IPS-18c (cell line): ENCODE measurements at regions not wholly inside any gene's neighbourhood (a gene's known extent, or its start where the extent isn't known, plus 50 kb on each side); places are given as distances from the start of the nearest gene placed in this dataset.
"Not testable (repeated sequence)": the region's sequence is repeated elsewhere in the genome, so short reads cannot be mapped to it uniquely, and the experiment has no call there.

Source experiments
- H3K4me3 ChIP-seq: 2 replicates; pipeline ENCODE4 v1.7.0; 2013; ENCODE audit warnings: low read depth, mild to moderate bottlenecking, low read length, moderate library complexity; ENCODE audit not compliant: insufficient read depth
- H3K9me3 ChIP-seq: one replicate; pipeline ENCODE4 v1.6.1; 2013; ENCODE audit warnings: mild to moderate bottlenecking, low read length, moderate library complexity; ENCODE audit not compliant: control insufficient read depth, insufficient read depth

DNA sequence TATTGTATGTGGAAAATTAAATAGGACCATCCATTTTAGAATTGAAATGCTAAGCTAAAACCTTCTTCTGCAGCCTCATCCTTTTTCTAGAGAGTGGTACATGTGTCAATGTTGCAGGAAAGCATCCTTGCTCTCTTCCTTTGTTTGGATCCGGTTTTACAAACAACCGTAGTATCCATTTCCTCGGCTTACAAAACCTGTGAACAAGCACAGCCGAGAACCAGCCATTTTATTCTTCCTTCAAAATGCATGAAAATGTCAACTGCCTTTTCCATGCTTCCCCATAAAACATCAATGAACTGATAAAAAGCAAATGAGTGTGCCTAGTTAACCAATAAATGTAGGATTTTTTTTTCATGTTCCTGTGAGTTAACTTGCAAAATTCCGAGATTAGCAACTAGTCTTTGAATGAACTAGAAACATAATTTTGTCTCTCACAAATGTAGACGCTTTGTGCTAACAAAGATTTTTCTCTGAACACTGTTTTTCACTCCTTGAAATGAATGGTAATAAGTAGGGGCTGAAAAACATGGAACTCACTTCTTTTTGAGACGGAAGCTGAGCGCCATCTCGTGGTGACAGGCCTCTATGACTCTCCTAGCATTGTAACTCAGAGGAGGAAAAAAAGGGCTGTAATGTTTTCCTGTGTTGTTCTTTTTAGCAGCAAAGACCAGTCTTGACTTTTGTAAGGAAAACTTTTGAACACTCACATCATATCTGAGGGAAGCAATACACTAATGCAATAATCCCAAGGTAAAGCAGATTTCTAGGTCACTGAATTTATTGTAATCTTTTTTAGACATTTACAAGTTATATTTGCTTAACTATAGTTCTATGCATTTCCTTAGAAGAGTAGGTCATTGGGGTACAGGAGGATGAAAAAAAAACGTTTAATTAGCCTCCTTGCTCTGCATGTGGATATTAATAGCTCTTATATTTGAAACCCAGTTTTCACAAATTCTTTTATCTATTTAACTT is 157.4 kb upstream of the FOXG1 start:
- H3K4me3 ChIP-seq: no peak overlapping the region
- no peaks in the 10 kb centered on the region for H3K9me3 ChIP-seq

- no peak overlapping the region for H3K4me3 ChIP-seq
These were observed 154.2 kb upstream of the FOXG1 start for GRCh38 chr14:28612414-28612813.

GRCh38 chr14:28613532-28613931 is 153.1 kb upstream of the FOXG1 start:
- no peak overlapping the region for H3K4me3 ChIP-seq
- H3K9me3 ChIP-seq: no peaks in the 10 kb centered on the region

More at GRCh38 chr14:28612414-28612813, 154.2 kb upstream of the FOXG1 start:
- no peaks in the 10 kb centered on the region for H3K9me3 ChIP-seq

GRCh38 chr14:28626780-28627179 is 139.8 kb upstream of the FOXG1 start:
- Histone ChIP-seq H3K9me3 (no peaks in the 10 kb centered on the region), H3K4me3 (no peak overlapping the region)

DNA sequence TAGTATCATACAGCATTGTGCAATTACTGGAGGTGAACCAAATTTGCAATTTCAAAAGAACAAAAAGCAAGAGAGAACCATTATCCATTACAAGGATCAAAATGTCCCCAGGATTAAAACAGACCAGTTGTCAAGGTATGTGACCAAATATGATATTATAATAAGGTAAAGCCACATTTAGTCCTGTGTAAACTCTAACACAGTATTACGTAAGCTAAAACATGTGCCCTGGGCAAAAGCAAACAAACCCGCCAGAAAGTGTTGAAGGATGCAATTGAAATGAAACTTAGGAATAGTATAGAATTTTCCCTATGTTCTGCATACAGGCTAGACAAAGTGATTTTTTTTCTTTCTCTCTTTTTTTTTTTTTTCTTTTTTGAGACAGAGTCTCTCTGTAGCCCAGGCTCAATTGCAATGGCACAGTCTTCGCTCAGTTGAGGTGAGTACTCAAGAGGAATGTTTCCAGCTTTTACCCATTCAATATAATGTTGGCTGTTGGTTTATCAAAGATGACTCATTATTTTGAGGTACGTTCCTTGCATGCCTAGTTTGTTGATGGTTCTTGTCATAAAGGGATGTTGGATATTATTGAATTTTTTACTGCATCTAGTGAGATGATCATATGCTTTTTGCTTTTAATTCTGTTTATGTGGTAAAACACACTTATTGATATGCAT is 137.1 kb upstream of the FOXG1 start:
- no peaks in the 10 kb centered on the region for H3K9me3 ChIP-seq
- no peak overlapping the region for H3K4me3 ChIP-seq

- no peak overlapping the region for H3K4me3 ChIP-seq
- H3K9me3 ChIP-seq: no peaks in the 10 kb centered on the region
These were observed 136.5 kb upstream of the FOXG1 start for GRCh38 chr14:28630100-28630499.

GRCh38 chr14:28635387-28635786 is 131.2 kb upstream of the FOXG1 start:
- no peaks in the 10 kb centered on the region for H3K9me3 ChIP-seq
- H3K4me3 ChIP-seq: no peak overlapping the region

- not testable (repeated sequence) for H3K4me3 ChIP-seq, H3K9me3 ChIP-seq
These were observed 130.8 kb upstream of the FOXG1 start for GRCh38 chr14:28635816-28636215.

DNA sequence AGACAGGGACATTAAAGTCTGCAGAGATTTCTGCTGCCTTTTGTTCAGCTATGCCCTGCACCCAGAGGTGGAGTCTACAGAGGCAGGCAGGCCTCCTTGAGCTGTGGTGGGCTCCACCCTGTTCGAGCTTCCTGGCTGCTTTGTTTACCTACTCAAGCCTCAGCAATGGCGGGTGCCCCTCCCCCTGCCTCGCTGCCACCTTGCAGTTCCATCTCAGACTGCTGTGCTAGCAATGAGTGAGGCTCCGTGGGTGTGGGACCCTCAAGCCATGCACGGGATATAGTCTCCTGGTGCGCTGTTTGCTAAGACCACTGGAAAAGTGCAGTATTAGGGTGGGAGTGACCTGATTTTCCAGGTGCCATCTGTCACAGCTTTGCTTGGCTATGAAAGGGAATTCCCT is 125.4 kb upstream of the FOXG1 start:
- H3K9me3 ChIP-seq, H3K4me3 ChIP-seq: not testable (repeated sequence)

DNA sequence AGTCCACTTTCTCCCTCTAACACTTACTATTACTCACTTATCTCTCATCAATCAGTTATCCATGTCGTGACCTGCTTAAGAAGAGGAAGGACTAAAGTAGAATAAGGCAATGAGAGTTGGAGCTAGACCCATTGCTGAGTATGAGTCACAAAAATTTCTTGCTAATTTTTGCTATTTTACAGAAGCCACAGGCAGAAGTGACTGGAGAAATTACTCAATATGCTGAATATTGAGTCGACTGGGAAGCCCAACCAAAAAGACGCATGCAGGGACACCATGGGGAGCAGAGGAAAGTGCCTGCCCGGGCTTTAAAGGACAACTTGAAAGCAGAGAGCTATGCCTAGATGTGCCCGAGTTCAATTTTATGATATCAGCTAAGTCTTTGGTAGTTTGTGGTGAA is 115.4 kb upstream of the FOXG1 start:
- H3K9me3 ChIP-seq: no peaks in the 10 kb centered on the region

GRCh38 chr14:28652782-28653181 is 113.8 kb upstream of the FOXG1 start:
- Histone ChIP-seq H3K4me3 (no peak overlapping the region), H3K9me3 (no peaks in the 10 kb centered on the region)

More for the DNA sequence above, 115.4 kb upstream of the FOXG1 start:
- no peak overlapping the region for H3K4me3 ChIP-seq

DNA sequence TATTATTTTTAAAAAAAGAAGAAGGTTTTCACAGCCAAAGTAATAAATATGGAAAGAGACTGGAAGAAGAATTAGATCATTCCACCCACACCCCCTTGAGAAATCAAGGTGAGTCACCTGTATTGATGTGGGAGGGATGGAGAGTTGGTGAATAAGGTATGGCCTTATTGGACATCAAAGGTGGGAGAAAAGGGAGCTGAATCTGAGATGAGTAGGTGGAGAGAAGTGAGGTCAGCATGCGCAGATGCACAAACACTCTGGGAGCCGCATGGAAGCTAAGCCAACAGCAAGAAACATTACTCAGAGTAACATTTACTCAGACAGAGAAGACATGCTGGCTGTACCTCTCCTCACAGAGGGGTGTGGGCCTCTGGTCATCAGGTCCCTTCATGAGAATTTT is 113.1 kb upstream of the FOXG1 start:
- H3K4me3 ChIP-seq: no peak overlapping the region
- H3K9me3 ChIP-seq: no peaks in the 10 kb centered on the region

DNA sequence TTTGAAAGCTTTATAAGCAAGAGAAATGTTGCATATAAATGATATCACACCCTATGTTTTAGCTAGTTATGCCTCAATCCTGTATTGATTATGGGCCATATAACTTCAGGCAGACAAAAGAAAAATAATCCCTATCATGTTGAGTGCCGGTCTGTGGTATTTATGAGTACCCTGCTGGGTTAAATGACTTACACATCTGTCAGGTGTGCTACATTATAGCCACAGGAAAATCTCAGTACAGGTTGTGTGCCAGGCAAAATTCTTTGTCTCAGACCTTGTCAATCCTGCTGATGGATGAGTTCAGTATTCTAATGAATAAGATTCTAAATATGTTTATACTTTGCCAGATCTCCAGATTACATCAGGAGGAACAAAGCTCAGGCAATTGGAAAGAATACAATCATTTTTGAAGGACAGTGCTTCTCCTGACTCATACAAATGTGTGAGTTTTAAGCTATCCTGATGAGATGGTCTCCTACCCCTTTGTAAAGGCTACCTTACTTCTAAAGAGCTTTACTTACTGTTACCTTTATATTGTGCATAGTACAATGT is 109.8 kb upstream of the FOXG1 start:
- H3K9me3 ChIP-seq: no peaks in the 10 kb centered on the region

GRCh38 chr14:28661171-28661772 is 105.3 kb upstream of the FOXG1 start:
- Histone ChIP-seq H3K4me3 (no peak overlapping the region), H3K9me3 (no peaks in the 10 kb centered on the region)

More for the DNA sequence above, 109.8 kb upstream of the FOXG1 start:
- no peak overlapping the region for H3K4me3 ChIP-seq

- H3K4me3 ChIP-seq: no peak overlapping the region
- no peaks in the 10 kb centered on the region for H3K9me3 ChIP-seq
These were observed 99.6 kb upstream of the FOXG1 start for GRCh38 chr14:28666961-28667360.

- no peak overlapping the region for H3K4me3 ChIP-seq
These were observed 95.2 kb upstream of the FOXG1 start for GRCh38 chr14:28671425-28671824.

DNA sequence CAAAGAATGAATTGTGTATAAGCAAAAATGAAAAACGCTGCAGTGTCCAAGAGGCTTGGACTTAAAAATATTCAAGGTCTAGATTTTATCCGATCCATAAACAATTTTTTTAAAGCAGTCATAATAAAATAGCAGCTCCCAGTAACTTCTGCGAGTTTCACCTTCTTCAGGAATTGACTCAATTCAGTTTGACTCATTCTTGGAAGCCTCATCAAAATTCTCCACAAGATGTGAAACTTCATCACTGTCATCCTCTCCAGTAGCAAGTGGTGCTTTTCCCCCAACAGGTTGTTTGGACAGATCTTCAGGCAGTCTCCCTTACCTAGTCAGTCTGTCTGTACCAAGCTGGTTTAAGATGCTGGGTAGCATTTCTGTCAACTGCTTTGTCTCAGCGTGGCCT is 93.5 kb upstream of the FOXG1 start:
- no peak overlapping the region for H3K4me3 ChIP-seq
- no peaks in the 10 kb centered on the region for H3K9me3 ChIP-seq

More at GRCh38 chr14:28671425-28671824, 95.2 kb upstream of the FOXG1 start:
- H3K9me3 ChIP-seq: no peaks in the 10 kb centered on the region
